A172 (cell line): ENCODE measurements at regions not wholly inside any gene's neighbourhood (a gene's known extent, or its start where the extent isn't known, plus 50 kb on each side); places are given as distances from the start of the nearest gene placed in this dataset.
"Not testable (repeated sequence)": the region's sequence is repeated elsewhere in the genome, so short reads cannot be mapped to it uniquely, and the experiment has no call there.

Experiments used
- DNase-seq: peaks from one replicate; pipeline ENCODE4 v3.0.0-alpha.2; 2015; ENCODE audit warnings: low spot score

DNA sequence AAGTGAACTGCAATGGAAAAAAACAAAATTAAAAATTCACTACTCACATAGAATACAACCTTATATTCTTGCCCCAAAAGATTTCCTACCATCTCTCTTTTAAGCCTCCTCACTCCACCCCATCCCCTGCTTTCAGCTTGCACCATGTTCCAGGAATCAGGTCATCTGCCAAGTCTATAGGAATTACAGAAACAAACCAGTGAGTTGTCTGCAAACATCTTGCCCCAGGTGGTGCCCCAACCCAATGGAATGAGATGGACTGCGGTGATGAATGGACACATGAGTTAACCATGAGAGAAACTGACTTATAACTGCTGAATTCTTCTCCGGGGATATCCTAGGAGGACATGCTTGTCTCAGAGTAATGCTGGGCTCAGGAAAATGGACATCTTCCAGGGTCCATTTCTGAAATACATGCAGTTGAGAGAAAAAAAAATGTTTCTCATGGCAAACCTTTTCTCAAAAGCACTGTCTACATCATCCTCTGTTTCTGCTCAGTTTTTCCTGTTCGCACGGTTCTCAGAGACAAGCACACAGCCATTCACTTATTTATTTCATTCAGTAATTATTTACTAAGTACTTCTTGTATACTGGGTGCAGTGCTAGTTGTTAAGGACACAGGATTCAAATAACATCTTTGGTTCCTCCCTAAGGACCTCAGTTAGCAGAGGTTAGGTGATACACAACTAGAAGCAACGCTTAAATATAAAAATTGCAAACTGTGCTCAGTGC lies 350.0 kb downstream of the RND3 start:
- no peak for DNase-seq

DNA sequence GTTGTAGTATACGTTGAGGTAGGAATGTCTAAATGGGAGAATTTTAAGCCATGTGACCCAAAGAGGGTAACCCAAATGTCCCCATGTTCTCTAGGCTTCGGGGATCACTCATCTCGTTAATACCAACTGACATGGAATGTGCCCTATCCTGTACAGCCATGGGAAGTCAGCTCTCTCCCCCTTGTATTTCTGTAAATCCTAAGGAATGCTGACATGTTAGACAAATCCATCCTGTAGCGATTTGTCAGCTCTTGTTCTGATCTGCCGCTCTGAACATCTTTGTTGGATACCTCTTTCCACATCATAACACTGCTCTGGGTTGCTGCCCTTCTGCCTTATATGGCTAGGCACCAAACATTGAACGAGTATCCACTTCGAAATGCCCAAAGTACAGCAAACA lies 350.6 kb downstream of the RND3 start:
- DNase-seq = no peak

- DNase-seq = no peak
These were observed 351.1 kb downstream of the RND3 start for GRCh38 chr2:150136401-150136800.

DNA sequence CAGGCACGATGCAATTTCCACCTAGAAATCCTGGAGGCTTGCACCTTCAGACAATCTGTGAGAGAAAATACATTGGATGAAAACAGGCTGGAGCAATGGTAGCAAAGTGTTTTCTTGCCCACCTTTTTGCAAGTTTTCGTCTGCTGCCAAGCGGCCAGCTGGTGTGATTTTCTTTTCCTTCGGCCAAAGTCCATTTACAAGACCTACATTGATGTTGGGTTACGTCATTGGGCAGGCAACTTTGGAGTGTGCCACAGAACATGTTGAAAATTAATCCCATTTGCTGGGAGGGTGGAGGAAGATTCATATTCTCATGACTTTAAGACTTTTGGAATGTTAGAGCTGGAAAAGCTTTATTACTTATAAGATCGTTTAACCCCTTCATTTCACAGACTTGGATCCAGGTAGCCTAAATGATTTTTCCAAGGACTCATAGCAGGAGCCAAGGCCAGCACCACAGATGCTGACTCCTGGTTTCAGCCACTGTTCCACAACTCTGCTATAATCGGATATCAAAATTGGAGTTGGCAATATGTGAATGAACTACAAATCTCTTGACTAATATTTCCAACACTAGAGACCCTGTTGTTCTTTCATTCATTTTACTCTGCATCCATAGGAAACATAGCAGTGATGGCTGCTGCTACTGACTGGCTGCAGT lies 352.1 kb downstream of the RND3 start:
- no peak for DNase-seq

DNA sequence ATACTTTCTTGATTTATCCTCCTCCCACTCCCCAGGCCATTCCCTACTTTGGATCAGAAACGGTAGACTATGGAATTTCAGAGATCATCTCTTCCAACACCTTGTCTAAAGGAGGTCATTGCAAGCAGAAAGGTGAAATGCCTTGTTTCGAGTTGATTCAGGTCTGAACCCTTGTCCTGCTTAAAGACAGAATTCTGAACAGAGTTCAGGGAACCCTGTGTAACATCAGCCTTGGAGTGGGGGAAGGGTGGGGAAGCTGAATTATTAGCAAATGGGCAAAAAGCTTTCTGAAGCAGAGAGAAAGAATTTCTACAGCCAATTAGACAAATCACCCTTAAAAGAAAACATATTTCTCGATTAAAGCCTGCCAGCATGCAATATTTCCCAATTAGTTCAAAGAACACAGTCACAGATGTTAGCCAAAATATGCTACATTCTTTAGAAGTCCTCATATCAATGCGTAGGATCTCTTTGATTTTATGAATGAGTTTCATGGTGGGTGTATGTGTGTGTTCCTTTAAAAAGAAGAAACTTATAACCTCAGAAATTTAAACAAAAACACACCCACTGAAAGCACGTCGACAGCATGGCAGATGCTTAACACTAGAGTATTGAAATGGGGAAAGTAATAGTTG lies 353.1 kb downstream of the RND3 start:
- no peak for DNase-seq

DNA sequence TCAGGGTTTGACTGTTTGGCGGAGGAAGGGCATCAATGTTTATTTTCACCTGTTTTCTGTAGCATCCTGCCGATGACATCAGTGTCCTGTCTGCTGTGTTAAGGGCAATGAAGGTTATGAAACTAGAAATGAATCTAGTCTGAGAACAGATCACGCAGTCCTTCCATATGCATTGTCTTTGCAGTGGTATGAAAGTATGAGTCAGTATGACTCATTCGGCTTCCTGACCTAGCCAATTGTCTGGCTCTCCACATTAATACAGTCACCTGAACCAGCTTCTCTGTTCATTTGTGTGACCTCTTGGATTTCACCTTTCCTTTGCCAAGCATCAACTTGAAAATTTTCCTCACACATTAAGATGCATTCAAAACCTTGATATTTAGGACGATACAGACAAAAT lies 353.8 kb downstream of the RND3 start:
- DNase-seq = peak; percentile 98

DNA sequence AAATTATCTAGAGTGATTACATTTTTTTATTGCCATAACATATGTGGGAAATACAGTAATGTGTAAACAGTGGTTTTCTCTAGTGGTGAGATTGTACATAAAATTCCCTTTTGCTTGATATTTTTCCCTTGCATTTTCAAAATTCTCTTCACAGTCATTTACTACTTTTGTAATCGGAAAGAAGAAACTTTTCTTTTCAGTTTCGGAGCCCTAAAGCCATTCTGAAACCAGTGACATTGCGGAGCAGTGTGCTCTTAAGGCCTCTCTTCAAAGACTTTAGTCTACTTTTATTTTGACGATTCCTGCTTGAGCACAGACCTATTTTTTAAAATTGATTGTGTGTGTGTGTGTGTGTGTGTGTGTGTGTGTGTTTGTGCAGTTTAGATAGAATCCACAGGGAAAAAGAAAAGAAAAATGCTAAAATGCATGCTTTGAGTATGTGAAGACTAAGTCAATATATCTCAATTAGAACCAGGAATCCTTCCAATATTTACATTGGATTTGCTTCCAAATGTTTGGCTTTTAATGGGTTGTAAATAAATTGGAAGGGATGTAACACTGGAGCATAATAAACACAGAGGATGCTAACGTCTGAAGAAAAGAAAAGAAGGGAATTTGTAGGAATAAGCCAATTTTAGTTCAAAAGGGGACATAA lies 357.4 kb downstream of the RND3 start:
- no peak for DNase-seq

DNA sequence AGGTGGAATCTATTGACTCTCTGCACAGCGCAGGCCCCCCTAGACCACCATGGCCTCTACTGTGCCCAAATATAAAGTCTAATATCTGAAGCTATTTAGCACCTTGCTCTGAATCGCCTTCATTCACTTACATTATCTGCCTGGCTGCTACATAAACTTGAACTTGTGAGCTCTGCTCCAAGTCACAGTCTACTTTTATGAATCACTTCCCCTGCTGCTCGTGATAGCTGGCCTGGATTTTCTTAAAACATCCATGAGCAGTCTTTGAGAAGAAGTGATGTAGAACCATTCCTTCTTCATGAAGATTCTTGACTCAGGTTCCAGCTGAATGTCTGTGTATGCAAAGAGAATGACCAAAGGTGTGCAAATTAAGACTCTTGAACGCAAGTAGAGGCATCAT lies 359.5 kb downstream of the RND3 start:
- DNase-seq = peak; percentile 54

DNA sequence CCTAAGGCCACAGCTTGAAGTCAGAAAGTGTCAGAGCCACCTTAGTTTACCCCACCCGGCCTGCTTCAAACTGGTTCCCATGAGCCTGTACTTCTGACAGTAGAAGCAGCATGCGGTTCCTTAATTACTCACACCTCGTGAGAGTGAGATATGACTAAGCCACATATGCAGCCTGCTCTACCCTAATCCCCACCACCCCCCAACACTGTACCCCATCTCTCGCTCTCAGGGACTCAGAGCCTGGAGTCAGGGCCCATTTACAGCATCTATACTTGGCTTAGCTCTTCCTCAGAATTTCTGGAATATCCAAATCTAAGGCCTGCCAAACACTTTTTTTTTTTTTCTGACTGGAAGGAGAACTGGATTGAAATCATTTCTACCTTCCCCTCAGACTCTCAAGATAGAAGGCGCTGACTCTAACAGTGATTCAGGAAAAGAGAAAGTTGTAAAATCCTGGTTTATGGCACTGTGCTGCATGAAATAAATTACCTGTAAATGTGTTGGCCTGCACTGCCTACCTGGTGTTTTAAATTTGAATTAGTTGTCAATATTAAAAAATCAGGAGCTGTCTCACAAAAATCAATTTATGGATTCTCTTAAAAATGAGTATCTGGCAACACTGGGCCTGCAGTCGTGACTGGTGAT lies 360.0 kb downstream of the RND3 start:
- DNase-seq = no peak

- no peak for DNase-seq
These were observed 360.6 kb downstream of the RND3 start for GRCh38 chr2:150126839-150127238.

GRCh38 chr2:150126143-150126740 lies 361.2 kb downstream of the RND3 start:
- DNase-seq = peak; percentile 57

DNA sequence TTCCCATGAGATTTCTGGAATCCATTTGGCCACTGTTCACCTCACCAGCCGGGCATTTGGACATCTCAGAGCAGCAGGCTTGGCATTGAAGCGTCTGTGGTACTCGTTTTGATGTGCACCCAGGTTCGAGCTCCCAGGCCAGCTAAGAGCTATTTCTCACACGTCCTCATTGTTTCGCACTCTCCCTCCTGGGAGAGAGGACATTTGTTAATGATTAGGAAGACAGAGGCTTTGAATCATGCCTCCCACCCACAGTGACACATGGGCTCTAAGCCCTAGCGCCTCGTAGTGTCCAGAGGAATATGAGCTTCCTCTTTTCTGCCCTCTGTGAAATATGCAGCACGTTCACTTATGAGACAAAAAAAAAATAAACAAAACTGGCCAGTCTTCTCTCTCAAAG lies 361.8 kb downstream of the RND3 start:
- peak; percentile 76 for DNase-seq

GRCh38 chr2:150125188-150125587 lies 362.3 kb downstream of the RND3 start:
- peak; percentile 34 for DNase-seq

GRCh38 chr2:150124739-150125138 lies 362.7 kb downstream of the RND3 start:
- no peak for DNase-seq

DNA sequence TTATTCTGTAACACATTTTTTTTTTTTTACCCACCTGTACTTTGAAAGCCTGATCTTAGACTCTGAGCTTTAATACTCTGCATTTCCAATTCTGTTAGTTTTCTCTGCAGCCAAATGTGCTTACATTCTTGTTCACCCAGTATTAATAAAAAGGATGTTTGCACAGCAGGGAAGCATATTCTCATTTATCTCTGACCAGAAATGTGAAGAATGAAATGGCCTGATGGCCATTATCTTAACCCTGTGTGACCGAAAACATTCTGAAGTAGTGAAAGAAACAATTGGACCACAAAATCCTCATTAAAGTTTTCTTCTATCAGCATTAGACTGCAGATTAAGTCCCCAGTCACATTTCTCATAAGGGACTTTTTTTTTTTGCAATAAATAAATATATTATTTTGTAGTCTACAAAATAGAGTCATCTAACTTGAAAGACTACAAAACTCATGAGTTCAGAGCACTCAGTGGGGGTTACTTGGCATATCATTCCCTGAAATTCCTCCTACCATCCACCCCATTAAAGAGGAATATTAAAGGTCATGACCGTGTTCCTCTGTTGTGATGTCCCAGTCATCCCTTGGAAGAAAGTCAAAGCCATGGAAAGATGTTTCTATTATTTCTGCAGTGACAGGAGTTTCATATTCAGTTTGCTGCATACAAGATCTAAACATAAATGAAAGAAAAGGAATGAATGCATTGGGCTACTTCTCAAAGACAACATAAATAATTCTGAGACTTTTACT lies 364.4 kb downstream of the RND3 start:
- peak; percentile 76 for DNase-seq

DNA sequence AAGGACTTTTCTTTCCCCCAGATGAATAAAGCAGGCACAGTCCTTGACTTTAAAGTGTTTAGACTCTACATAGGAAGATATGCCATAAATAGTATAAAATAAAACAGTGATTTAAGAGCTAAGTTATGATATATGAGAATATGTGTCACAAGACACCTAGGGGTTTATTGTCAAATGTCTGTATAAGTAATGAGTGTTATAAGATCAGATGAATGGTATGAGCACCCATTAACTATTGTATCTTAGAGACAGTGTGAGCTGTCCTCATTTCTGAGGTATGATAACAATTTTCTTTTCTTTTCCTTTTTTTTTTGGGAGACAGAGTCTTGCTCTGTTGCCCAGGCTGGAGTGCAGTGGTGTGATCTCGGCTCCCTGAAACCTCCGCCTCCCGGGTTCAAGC lies 365.3 kb downstream of the RND3 start:
- DNase-seq = no peak

DNA sequence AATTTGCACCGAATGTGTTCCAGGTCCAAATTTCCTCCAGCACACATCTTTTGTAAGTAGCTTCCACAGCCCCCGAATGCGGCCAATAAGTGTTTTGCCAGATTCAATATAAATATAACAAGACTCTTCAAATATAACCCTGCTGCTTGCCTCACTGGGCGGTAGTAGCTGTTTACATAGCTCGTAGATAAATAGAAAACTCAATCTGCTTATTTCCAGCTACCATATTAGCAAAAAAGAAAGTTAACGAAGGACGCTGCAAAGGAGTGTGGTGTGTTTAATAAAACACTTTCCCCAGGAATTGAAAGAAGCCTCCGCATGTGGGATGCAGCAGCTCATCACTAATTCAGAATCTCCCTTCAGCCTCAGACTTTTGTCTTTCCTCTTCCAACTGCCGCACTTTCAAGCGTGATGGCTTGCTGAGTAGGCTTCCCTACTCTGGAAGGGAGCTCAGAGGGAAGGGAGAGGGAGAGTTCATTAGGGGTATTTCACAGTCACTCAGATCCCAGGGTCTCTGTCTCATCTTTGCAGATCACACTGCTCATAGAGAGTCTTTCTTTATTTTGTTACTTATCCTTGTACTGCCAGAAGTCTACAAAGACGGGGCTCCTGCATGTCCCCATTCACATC lies 367.0 kb downstream of the RND3 start:
- no peak for DNase-seq

DNA sequence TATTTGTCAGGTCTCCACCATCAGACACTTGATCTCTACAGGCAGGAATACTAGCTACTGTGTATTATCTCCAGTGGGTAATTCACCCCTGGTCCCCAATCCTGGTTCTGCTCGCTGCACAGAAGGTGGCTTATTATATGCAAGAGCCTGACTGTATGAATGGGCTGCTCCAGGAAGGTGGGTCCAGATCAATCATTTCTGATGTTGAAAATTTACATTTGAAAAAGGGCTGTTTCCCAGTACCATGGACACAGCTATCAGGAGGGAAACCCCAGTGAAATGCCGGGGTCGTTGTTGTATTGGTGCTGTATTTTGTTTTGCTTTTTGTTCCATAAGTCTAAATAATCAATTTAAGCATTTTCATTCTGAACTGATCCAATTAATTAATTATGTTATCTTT lies 367.6 kb downstream of the RND3 start:
- no peak for DNase-seq

DNA sequence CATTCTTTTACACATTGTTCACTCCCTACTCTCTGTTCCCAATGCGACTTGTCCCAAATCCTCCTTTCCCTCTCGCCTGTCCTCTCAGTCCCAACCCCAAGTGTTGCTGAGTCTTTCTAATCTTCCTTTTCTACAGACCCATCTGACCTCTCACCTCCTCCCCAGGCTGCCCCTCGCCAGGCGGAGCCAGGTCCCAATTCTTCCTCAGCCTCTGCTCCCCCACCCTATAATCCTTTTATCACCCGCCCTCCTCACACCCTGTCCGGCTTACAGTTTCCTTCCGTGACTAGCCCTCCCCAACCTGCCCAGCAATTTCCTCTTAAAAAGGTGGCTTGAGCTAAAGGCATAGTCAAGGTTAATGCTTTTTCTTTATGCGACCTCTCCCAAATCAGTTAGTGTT lies 373.4 kb downstream of the RND3 start:
- not testable (repeated sequence) for DNase-seq

DNA sequence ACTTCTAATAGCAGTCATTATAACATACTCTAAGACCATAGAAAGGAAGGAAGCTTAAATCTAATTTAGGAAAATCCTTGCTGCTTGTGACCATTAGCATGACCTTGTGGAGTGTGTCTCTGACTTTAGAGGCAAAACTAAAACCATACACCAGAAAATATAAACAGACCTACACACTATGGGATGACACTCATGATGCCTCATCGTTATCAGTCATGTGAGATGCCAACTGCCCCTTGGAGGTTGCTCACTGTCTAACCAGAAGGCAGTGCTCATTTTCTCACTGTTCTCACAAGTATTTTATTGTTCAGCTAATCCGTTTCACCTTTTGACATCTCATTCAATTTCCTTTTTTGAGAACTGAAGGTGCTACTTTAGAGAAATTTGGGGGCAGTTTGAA lies 376.9 kb downstream of the RND3 start:
- DNase-seq = peak; percentile 35

- DNase-seq = no peak
These were observed 377.6 kb downstream of the RND3 start for GRCh38 chr2:150109912-150110311.
